Spleen (tissue), 7 donors: ENCODE measurements at regions not wholly inside any gene's neighbourhood (a gene's known extent, or its start where the extent isn't known, plus 50 kb on each side); places are given as distances from the start of the nearest gene placed in this dataset.

Experiments used
- POLR2A ChIP-seq, 3 donors: fragments of 450-650 bp; IDR thresholded peaks; one replicate each; pipeline ENCODE4 v1.5.1; 2017; ENCODE audit warnings: antibody characterized with exemption in 3 of 3, mild to moderate bottlenecking in 1 of 3
- POLR2AphosphoS5 ChIP-seq, 3 donors: sonication (generic); formaldehyde crosslinking; IDR thresholded peaks; one replicate each; pipeline ENCODE4 v1.5.1; 2017; ENCODE audit warnings: antibody characterized with exemption in 3 of 3
- TF ChIP-seq, protein P1 (sequence below), 11 experiments: fragments of 200-600 bp in 7 of 11; fragments of 450-650 bp in 4 of 11; sonication (generic) in 4 of 11; IDR thresholded peaks in 8 of 11; conservative IDR thresholded peaks in 3 of 11; 1 replicate in 7 of 11; 2 replicates in 4 of 11; pipeline versions ENCODE4 v1.4.0 to v1.8.0; 2016 to 2021; ENCODE audit warnings: antibody characterized with exemption in 11 of 11, inconsistent platforms in 4 of 11, mild to moderate bottlenecking in 1 of 11
- donor health status: DM: no; HTN: no; CAD: no; lungs with moderate emphysema.
- donor health status: DM: no; HTN: no; CAD: no.
- donor health status: DM: no; HTN: no; CAD: no.

DNA sequence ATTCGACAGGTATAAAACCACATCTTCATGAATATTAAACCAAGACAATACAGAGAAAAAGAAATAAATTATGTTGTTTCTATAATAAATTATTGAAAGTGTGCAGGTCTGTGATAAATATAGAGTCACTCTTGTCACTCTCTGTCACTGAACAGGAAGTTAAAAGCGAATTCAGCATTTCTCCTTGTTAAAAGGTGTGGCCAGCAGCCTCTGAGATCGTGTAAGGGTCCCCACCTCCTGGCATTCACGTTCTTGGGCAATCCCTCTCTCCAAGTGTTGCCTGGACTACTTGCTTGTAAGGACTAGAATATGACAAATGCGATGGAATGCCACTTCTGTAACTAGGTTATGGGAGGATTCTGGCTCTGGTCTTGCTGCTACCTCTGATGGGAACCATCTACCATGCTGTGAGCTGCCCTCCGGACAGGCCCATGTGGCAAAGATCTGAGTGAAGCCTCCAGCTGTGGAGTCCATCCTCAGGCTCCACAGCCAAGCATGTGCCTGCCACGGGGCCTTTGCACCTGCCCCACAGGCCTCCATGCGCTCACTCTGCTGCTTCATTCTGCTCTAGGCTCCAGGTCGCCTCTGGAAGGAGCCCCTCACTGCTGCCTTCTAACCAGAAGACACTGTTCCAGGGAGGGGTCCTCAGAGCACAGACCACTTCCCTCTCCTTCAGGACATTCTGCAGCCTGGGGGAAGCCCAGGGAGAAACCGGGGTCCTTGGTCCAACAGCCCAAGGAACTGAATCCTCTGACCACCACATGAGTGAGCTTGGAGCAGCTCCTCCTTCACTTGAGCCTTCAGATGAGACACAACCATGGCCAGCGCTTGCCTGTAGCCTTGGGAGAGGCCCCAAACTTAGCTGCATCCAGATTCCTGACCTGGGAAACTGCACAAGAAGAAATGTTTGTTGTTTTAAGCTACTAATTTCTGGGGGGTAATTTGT lies 202.9 kb upstream of the HDAC4 start:
- TF ChIP-seq, protein P1, sequence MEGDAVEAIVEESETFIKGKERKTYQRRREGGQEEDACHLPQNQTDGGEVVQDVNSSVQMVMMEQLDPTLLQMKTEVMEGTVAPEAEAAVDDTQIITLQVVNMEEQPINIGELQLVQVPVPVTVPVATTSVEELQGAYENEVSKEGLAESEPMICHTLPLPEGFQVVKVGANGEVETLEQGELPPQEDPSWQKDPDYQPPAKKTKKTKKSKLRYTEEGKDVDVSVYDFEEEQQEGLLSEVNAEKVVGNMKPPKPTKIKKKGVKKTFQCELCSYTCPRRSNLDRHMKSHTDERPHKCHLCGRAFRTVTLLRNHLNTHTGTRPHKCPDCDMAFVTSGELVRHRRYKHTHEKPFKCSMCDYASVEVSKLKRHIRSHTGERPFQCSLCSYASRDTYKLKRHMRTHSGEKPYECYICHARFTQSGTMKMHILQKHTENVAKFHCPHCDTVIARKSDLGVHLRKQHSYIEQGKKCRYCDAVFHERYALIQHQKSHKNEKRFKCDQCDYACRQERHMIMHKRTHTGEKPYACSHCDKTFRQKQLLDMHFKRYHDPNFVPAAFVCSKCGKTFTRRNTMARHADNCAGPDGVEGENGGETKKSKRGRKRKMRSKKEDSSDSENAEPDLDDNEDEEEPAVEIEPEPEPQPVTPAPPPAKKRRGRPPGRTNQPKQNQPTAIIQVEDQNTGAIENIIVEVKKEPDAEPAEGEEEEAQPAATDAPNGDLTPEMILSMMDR (IDR thresholded peaks at IDR 0.05 in 8 of 11, conservative IDR thresholded peaks at IDR 0.05 in 3 of 11): no peak
- TF ChIP-seq POLR2AphosphoS5 (IDR thresholded peaks at IDR 0.05) (no peak), POLR2A (IDR thresholded peaks at IDR 0.05) (no peak)
